GM23338 (cell line): ENCODE measurements at regions not wholly inside any gene's neighbourhood (a gene's known extent, or its start where the extent isn't known, plus 50 kb on each side); places are given as distances from the start of the nearest gene placed in this dataset.

ENCODE experiments used
- ATAC-seq: fragments of 200-7000 bp; cut with Tn5 transposase; 3 replicates; pipeline ENCODE4 v1.9.1; 2020
- DNase-seq: peaks from one replicate; pipeline ENCODE4 v3.0.0-alpha.2; 2015; ENCODE audit warnings: low spot score
- H2AFZ ChIP-seq: fragments of 200-600 bp; sonication (generic); 2 replicates; pipeline ENCODE4 v1.8.0; 2016; ENCODE audit warnings: antibody characterized with exemption, mild to moderate bottlenecking, moderate library complexity
- H3F3A ChIP-seq: fragments of 200-600 bp; sonication (generic); replicated peaks from 2 replicates; pipeline ENCODE4 v1.8.0; 2017; ENCODE audit warnings: antibody characterized with exemption, mixed run types, low read depth
- H3K27ac ChIP-seq: fragments of 200-600 bp; sonication (generic); 2 replicates; pipeline ENCODE4 v1.6.1; 2016; ENCODE audit warnings: low read depth
- H3K27me3 ChIP-seq: fragments of 200-600 bp; sonication (generic); 2 replicates; pipeline ENCODE4 v1.8.0; 2016; ENCODE audit warnings: mild to moderate bottlenecking, mixed run types, moderate library complexity; ENCODE audit not compliant: insufficient read depth
- H3K36me3 ChIP-seq: fragments of 200-600 bp; sonication (generic); 2 replicates; pipeline ENCODE4 v1.8.0; 2016; ENCODE audit warnings: mild to moderate bottlenecking; ENCODE audit not compliant: insufficient read depth
- H3K4me1 ChIP-seq: fragments of 200-600 bp; sonication (generic); 2 replicates; pipeline ENCODE4 v1.8.0; 2016; ENCODE audit warnings: mild to moderate bottlenecking, moderate library complexity; ENCODE audit not compliant: insufficient read depth
- H3K4me2 ChIP-seq: fragments of 200-600 bp; sonication (generic); 2 replicates; pipeline ENCODE4 v1.7.1; 2017; ENCODE audit warnings: mixed run types
- H3K4me3 ChIP-seq: fragments of 200-600 bp; sonication (generic); 2 replicates; pipeline ENCODE4 v1.6.1; 2016; ENCODE audit warnings: mixed run types
- H3K79me2 ChIP-seq: fragments of 200-600 bp; sonication (generic); replicated peaks from 2 replicates; pipeline ENCODE4 v1.8.0; 2017; ENCODE audit warnings: mild to moderate bottlenecking; ENCODE audit not compliant: insufficient read depth
- H3K9me2 ChIP-seq: fragments of 200-600 bp; sonication (generic); 2 replicates; pipeline ENCODE4 v1.8.0; 2017; ENCODE audit not compliant: insufficient read depth
- H4K20me1 ChIP-seq: fragments of 200-600 bp; sonication (generic); replicated peaks from 2 replicates; pipeline ENCODE4 v1.8.0; 2017; ENCODE audit warnings: mild to moderate bottlenecking; ENCODE audit not compliant: insufficient read depth
- H3K27ac Mint-ChIP-seq: 2 replicates; pipeline ENCODE4 v1.8.0; 2020; ENCODE audit warnings: inconsistent platforms, mild to moderate bottlenecking, moderate library complexity, mixed read lengths
- H3K27me3 Mint-ChIP-seq: 3 replicates; pipeline ENCODE4 v1.8.0; 2022; ENCODE audit warnings: low read depth, mild to moderate bottlenecking, moderate library complexity, mixed read lengths, inconsistent platforms; ENCODE audit not compliant: insufficient read depth, poor library complexity
- H3K36me3 Mint-ChIP-seq: 3 replicates; pipeline ENCODE4 v1.8.0; 2021; ENCODE audit warnings: low read depth, mild to moderate bottlenecking, inconsistent platforms, moderate library complexity, mixed read lengths
- H3K4me1 Mint-ChIP-seq: 3 replicates; pipeline ENCODE4 v1.8.0; 2020; ENCODE audit warnings: mild to moderate bottlenecking, inconsistent platforms, mixed read lengths
- H3K4me3 Mint-ChIP-seq: 3 replicates; pipeline ENCODE4 v1.8.0; 2021; ENCODE audit warnings: moderate library complexity, mild to moderate bottlenecking, inconsistent platforms, mixed read lengths
- H3K9me3 Mint-ChIP-seq: 3 replicates; pipeline ENCODE4 v1.8.0; 2020; ENCODE audit warnings: moderate library complexity, mild to moderate bottlenecking, inconsistent platforms, mixed read lengths
- CREB1 ChIP-seq: fragments of 250-450 bp; sonication (Bioruptor Pico); IDR thresholded peaks from 2 replicates; pipeline ENCODE4 v1.5.0; 2020; ENCODE audit warnings: low read depth, mild to moderate bottlenecking, moderate library complexity
- CTCF ChIP-seq, 2 experiments: fragments of 200-600 bp in 1 of 2; sonication (generic) in 1 of 2; conservative IDR thresholded peaks; 2 replicates each; pipeline versions ENCODE4 v1.5.1 to v1.6.1; 2016 to 2017; ENCODE audit warnings: antibody characterized with exemption in 2 of 2, low read depth in 2 of 2, mild to moderate bottlenecking in 2 of 2, moderate library complexity in 1 of 2
- EZH2 ChIP-seq: fragments of 200-600 bp; sonication (generic); IDR thresholded peaks from one replicate; pipeline ENCODE4 v1.8.0; 2017; ENCODE audit warnings: antibody characterized with exemption, mild to moderate bottlenecking, low read depth; ENCODE audit not compliant: unreplicated experiment
- EZH2phosphoT487 ChIP-seq: fragments of 200-600 bp; sonication (generic); IDR thresholded peaks from one replicate; pipeline ENCODE4 v1.8.1; 2018; ENCODE audit warnings: antibody characterized with exemption; ENCODE audit not compliant: unreplicated experiment
- JUNB ChIP-seq: IDR thresholded peaks from one replicate; pipeline ENCODE4 v1.6.1; 2016; ENCODE audit warnings: antibody characterized with exemption; ENCODE audit not compliant: unreplicated experiment
- NANOG ChIP-seq: IDR thresholded peaks from 2 replicates; pipeline ENCODE4 v1.6.1; 2016; ENCODE audit warnings: antibody characterized with exemption, borderline replicate concordance
- POLR2AphosphoS5 ChIP-seq: IDR thresholded peaks from 2 replicates; pipeline ENCODE4 v1.6.1; 2016; ENCODE audit warnings: antibody characterized with exemption, low read depth
- REST ChIP-seq: IDR thresholded peaks from one replicate; pipeline ENCODE4 v1.6.1; 2018; ENCODE audit warnings: antibody characterized with exemption; ENCODE audit not compliant: unreplicated experiment
- STAT1 ChIP-seq: IDR thresholded peaks from one replicate; pipeline ENCODE4 v1.6.1; 2016; ENCODE audit warnings: antibody characterized with exemption; ENCODE audit not compliant: unreplicated experiment
- ZNF114 ChIP-seq: fragments of 250-450 bp; sonication (Bioruptor Pico); IDR thresholded peaks from 2 replicates; pipeline ENCODE4 v1.5.0; 2020; ENCODE audit warnings: mild to moderate bottlenecking, moderate library complexity
- ZNF331 ChIP-seq: fragments of 250-450 bp; sonication (Bioruptor Pico); IDR thresholded peaks from 2 replicates; pipeline ENCODE4 v1.5.0; 2020; ENCODE audit warnings: low read depth, mild to moderate bottlenecking, moderate library complexity

- no peak for TF ChIP-seq POLR2AphosphoS5
- TF ChIP-seq JUNB, result no peak
- no peak for TF ChIP-seq CTCF (conservative IDR thresholded peaks at IDR 0.05; ENCODE audit: low read depth in 2 of 2)
- no peak for TF ChIP-seq NANOG
- TF ChIP-seq ZNF114 (CRISPR knock-in tag), result no peak
- TF ChIP-seq CREB1 (CRISPR knock-in tag), result no peak
- no peak for TF ChIP-seq REST
- TF ChIP-seq EZH2, result no peak
- TF ChIP-seq STAT1, result no peak
- TF ChIP-seq ZNF331 (CRISPR knock-in tag), result no peak
These were observed 72.5 kb upstream of the NEO1 start (continued) for GRCh38 chr15:72979791-72980190.

- no peaks in the 10 kb centered on the region for H3K36me3 ChIP-seq
- H3K4me1 Mint-ChIP-seq, result peaks cover 5% of the 10 kb centered on the region; the same call in 2 of the 3 replicates
- no peaks in the 10 kb centered on the region for H3K36me3 Mint-ChIP-seq
- no peak overlapping the region for H2AFZ ChIP-seq
- DNase-seq, result no peak
- H3K79me2 ChIP-seq, result no peaks in the 10 kb centered on the region
- H3K4me3 ChIP-seq, result no peak overlapping the region
- 0 out of 2 replicates have a peak, but pooled peaks cover 4% of the 10 kb centered on the region for H3K9me2 ChIP-seq
- no peaks in the 10 kb centered on the region for H3F3A ChIP-seq
- ATAC-seq, result no peak
- TF ChIP-seq EZH2phosphoT487, result no peak
- peak; percentile 25; the same call in 1 of the 2 replicates for TF ChIP-seq NANOG
- no peaks in the 10 kb centered on the region for H3K9me3 Mint-ChIP-seq
- no peak overlapping the region for H3K27ac Mint-ChIP-seq
- H3K4me1 ChIP-seq, result peaks cover 7% of the 10 kb centered on the region; the same call in 1 of the 2 replicates
- H3K4me3 Mint-ChIP-seq, result no peak overlapping the region
- no peak overlapping the region for H3K27ac ChIP-seq
- no peaks in the 10 kb centered on the region for H4K20me1 ChIP-seq
- no peaks in the 10 kb centered on the region for H3K27me3 ChIP-seq
- H3K27me3 Mint-ChIP-seq, result no peaks in the 10 kb centered on the region
- H3K4me2 ChIP-seq, result no peak overlapping the region
These were observed 73.0 kb upstream of the NEO1 start for GRCh38 chr15:72979308-72979707.
